GM12864 (cell line): ENCODE measurements at regions not wholly inside any gene's neighbourhood (a gene's known extent, or its start where the extent isn't known, plus 50 kb on each side); places are given as distances from the start of the nearest gene placed in this dataset.
"Not testable (repeated sequence)": the region's sequence is repeated elsewhere in the genome, so short reads cannot be mapped to it uniquely, and the experiment has no call there.

ENCODE experiments used
- DNase-seq: peaks from one replicate; pipeline ENCODE4 v3.0.0-alpha.2; 2011; ENCODE audit warnings: low read depth
- H3K4me3 ChIP-seq: 2 replicates; pipeline ENCODE4 v1.5.1; 2011; ENCODE audit warnings: mild to moderate bottlenecking, low read depth, low read length, control low read depth
- TF ChIP-seq, protein P1 (sequence below): IDR thresholded peaks from 2 replicates; pipeline ENCODE4 v1.5.1; 2011; ENCODE audit warnings: low read depth, mild to moderate bottlenecking, moderate library complexity, low read length, control low read depth, inconsistent platforms; ENCODE audit errors: missing control alignments

DNA sequence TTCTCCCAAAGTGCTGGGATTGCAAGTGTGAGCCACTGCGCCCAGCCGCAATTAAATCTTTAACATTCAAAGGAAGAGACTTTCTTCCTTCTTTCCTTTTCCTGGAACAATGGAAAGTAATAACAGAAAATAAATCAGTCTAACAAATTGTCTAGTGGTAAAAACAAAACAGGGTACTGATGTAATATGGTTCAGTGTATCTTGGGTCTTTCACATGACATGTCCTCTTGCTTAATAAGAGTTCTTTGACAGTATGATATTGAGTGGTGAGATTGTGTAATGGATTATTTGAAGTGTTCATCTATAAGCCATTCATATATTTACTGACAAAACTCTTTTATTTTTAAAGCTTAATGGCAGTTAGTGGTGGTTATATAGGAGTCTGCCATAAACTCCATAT, 256.6 kb downstream of the SPRY1 start:
- no peak for DNase-seq

DNA sequence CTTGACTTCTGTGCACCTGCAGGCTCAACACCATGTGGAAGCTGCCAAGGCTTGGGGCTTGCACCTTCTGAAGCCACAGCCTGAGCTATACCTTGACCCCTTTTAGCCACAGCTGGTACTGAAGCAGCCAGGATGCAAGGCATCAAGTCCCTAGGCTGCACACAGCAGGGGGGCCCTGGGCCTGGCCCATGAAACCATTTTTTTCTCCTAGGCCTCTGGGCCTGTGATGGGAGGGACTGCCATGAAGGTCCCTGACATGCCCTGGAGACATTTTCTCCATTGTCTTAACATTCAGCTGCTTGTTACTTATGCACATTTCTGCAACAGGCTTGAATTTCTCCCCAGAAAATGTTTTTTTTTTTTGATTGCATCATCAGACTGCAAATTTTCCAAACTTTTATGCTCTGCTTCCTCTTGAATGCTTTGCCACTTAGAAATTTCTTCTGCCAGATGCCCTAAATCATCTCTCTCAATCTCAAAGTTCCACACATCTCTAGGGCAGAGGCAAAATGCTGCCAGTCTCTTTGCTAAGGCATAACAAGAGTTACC, 260.2 kb downstream of the SPRY1 start:
- H3K4me3 ChIP-seq, DNase-seq: not testable (repeated sequence)

More for the DNA sequence above, 256.6 kb downstream of the SPRY1 start:
- H3K4me3 ChIP-seq, result no peak overlapping the region
- TF ChIP-seq, protein P1, sequence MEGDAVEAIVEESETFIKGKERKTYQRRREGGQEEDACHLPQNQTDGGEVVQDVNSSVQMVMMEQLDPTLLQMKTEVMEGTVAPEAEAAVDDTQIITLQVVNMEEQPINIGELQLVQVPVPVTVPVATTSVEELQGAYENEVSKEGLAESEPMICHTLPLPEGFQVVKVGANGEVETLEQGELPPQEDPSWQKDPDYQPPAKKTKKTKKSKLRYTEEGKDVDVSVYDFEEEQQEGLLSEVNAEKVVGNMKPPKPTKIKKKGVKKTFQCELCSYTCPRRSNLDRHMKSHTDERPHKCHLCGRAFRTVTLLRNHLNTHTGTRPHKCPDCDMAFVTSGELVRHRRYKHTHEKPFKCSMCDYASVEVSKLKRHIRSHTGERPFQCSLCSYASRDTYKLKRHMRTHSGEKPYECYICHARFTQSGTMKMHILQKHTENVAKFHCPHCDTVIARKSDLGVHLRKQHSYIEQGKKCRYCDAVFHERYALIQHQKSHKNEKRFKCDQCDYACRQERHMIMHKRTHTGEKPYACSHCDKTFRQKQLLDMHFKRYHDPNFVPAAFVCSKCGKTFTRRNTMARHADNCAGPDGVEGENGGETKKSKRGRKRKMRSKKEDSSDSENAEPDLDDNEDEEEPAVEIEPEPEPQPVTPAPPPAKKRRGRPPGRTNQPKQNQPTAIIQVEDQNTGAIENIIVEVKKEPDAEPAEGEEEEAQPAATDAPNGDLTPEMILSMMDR, result no peak

DNA sequence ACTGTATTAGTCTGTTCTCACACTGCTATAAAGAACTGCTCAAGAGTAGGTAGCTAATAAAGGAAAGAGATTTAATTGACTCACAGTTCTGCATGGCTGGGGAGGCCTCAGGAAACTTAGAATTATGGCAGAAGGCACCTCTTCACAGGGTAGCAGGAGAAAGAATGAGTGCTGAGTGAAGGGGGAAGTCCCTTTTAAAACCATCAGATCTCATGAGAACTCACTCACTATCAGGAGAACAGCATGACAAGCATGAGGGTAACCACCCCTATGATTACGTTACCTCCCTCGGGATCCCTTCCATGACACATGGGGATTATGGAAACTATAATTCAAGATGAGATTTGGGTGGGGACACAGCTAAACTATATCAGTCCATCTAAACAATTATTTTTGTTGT, 261.0 kb downstream of the SPRY1 start:
- not testable (repeated sequence) for DNase-seq, H3K4me3 ChIP-seq

DNA sequence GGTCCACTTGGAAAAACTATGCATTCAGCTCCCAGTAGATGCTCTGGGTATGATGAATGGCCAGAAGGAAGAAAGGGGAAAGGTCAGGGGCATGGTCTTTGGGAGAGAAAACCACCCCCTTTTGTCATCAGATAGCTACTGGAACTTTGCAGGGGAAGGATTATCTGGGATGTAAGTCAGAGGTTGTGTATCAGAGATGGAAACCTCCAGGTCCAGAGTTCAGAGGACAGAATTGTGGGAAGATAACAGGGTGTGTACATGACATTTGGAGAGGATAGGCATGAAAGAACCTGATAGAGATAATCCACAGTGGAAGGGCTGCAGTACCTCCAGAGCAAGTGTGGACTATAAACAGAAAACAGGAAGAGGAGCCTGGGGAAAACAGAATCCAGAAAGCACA, 262.7 kb downstream of the SPRY1 start:
- TF ChIP-seq, protein P1, result no peak
- H3K4me3 ChIP-seq, result no peak overlapping the region
- DNase-seq, result no peak

DNA sequence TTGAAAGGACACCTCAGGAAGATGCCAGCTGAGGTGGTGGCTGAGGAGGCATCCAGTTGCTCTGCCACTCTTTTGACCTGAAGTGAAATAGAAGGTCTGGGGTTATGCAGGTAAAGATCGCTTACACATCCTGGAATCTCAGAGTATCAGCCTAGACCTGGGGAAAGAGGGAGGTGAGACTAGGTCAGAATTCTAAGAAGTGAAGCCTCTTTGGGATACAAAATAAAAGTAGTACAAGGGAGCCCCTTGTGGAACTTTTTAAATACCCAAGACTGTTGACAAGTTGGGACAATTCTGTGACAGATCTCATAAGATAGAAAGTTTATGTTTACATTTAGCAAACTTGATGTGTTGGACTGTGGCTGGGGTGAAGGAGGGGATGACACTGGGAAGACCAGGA, 263.1 kb downstream of the SPRY1 start:
- DNase-seq, result no peak
- TF ChIP-seq, protein P1, result peak; percentile 49
- no peak overlapping the region for H3K4me3 ChIP-seq

DNA sequence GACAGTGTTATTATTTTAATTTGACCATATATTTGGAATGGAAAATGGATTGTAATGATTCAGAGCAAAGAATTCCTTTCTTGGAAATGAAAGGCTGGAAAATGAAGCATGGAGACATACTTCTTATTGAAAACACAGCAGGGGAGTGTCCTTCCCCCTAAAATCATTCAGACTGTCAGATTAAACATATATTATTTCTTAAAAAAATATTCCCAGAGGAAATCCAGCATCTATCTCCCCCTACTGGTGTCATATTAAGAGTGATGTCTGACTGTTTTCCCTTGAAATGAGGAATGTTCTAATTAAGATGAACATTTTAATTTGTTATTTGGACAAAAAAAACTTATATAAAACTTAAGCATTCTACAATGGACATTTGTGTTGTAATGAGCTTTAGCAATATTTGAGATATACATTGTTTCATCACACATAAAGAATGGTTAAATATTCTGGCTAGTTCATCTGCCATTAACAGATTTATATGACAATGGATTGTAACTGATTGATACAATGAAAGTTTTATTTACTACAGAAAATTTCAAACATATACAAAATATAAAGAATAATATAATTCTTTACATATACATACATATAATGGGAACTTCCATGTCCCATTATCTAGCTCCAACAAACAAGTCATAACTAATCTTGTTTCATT, 264.6 kb downstream of the SPRY1 start:
- H3K4me3 ChIP-seq, result no peak overlapping the region
- DNase-seq, result no peak
- TF ChIP-seq, protein P1, result no peak

DNA sequence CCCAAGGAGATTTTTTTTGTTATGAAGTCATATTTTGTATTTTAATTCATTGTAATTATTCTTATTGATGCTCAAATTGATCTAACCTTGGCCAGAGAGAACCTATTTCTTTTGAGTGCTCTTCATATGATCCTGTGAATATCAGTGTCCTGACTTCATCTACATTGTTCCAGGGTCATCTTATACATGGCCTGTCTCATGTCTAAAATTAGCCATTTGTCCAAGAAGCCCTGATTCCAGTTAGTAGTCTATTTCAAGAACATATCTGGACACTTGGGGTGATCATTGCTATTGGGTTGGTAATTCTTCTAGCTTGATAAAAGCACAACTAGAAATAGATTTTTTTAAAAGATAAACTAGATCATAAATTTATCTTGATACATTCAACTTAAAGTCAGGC, 266.2 kb downstream of the SPRY1 start:
- TF ChIP-seq, protein P1, result no peak
- no peak overlapping the region for H3K4me3 ChIP-seq
- no peak for DNase-seq

DNA sequence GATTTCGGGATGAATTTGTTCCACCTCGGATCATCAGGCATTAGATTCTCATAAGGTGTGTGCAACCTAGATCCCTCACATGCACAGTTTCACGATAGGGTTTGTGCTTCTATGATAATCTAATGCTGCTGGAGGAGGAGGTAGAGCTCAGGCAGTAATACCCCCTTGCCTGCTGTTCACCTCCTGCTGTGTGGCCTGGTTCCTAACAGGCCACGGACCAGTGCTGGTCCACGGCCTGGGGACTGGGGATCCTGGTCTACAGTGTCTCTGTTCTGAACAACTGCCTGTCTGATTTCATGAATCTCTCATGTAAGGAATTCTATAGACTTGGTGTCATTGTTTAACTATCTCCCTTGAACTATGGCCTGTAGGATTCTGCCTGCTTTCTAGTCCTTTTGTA, 269.9 kb downstream of the SPRY1 start:
- TF ChIP-seq, protein P1, result no peak
- DNase-seq, result no peak
- no peak overlapping the region for H3K4me3 ChIP-seq
